ENCODE measurements at regions not wholly inside any gene's neighbourhood (a gene's known extent, or its start where the extent isn't known, plus 50 kb on each side); places are given as distances from the start of the nearest gene placed in this dataset.

GRCh38 chr5:107218457-107219193, 452.1 kb downstream of the EFNA5 start:
- no peak for DNase-seq (ENCODE audit: low read depth, low spot score)
- POLR2A ChIA-PET, result no interaction called here
- no peak overlapping the region for H3K27ac ChIP-seq (ENCODE audit: low read depth, low read length)

GRCh38 chr5:107217721-107218130, 453.0 kb downstream of the EFNA5 start:
- ChIA-PET POLR2A (no interaction called here), CTCF (no interaction called here)
- Histone ChIP-seq H3K27ac (ENCODE audit: low read depth, low read length) (no peak overlapping the region), H3K27me3 (ENCODE audit: control insufficient read depth, insufficient read depth, low read length) (no peaks in the 10 kb centered on the region), H3K4me3 (ENCODE audit: low read depth, low read length) (no peak overlapping the region), H3K9me3 (ENCODE audit: control insufficient read depth, insufficient read depth, low read length) (no peaks in the 10 kb centered on the region)
- TF ChIP-seq, protein P1, sequence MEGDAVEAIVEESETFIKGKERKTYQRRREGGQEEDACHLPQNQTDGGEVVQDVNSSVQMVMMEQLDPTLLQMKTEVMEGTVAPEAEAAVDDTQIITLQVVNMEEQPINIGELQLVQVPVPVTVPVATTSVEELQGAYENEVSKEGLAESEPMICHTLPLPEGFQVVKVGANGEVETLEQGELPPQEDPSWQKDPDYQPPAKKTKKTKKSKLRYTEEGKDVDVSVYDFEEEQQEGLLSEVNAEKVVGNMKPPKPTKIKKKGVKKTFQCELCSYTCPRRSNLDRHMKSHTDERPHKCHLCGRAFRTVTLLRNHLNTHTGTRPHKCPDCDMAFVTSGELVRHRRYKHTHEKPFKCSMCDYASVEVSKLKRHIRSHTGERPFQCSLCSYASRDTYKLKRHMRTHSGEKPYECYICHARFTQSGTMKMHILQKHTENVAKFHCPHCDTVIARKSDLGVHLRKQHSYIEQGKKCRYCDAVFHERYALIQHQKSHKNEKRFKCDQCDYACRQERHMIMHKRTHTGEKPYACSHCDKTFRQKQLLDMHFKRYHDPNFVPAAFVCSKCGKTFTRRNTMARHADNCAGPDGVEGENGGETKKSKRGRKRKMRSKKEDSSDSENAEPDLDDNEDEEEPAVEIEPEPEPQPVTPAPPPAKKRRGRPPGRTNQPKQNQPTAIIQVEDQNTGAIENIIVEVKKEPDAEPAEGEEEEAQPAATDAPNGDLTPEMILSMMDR (IDR thresholded peaks at IDR 0.05; ENCODE audit: low read depth, low read length), result no peak
- no peak for DNase-seq (ENCODE audit: low read depth, low spot score)

More at GRCh38 chr5:107218457-107219193, 452.1 kb downstream of the EFNA5 start:
- Histone ChIP-seq H3K27me3 (ENCODE audit: control insufficient read depth, insufficient read depth, low read length) (no peaks in the 10 kb centered on the region), H3K4me3 (ENCODE audit: low read depth, low read length) (no peak overlapping the region), H3K9me3 (ENCODE audit: control insufficient read depth, insufficient read depth, low read length) (no peaks in the 10 kb centered on the region)
- TF ChIP-seq, protein P1 (IDR thresholded peaks at IDR 0.05; ENCODE audit: low read depth, low read length), result no peak
- CTCF ChIA-PET, result no interaction called here

- DNase-seq (ENCODE audit: low read depth, low spot score), result no peak
- H3K4me3 ChIP-seq (ENCODE audit: low read depth, low read length), result no peak overlapping the region
- TF ChIP-seq, protein P1 (IDR thresholded peaks at IDR 0.05; ENCODE audit: low read depth, low read length), result no peak
- H3K27me3 ChIP-seq (ENCODE audit: control insufficient read depth, insufficient read depth, low read length), result no peaks in the 10 kb centered on the region
- POLR2A ChIA-PET, result no interaction called here
- H3K9me3 ChIP-seq (ENCODE audit: control insufficient read depth, insufficient read depth, low read length), result no peaks in the 10 kb centered on the region
- no peak overlapping the region for H3K27ac ChIP-seq (ENCODE audit: low read depth, low read length)
- CTCF ChIA-PET, result no interaction called here
These were observed 454.1 kb downstream of the EFNA5 start for GRCh38 chr5:107216587-107216986.

DNA sequence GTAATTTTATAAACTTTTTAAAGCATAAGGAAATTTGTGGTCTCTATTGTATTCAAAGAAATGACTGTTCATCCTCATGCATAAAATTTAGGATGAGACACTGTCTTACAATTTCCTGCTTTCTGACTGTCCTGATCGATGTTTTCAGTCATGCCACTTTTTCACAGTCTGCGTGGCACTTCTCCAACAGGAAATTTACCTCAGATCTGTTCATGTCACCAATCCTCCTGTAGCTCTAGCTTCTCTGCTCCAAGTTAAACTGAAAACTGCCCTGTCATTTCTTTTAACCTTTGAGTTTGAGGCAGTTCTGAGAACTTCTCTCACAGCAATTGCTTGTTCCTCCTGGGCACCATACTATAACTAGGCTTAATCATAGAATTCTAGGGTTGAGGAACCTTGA, 455.1 kb downstream of the EFNA5 start:
- ChIA-PET CTCF (interaction anchor here (0.6 kb wide), 1 partner anchor 551 kb away, joined by 3 read pairs; no protein-coding TSS in a partner anchor), POLR2A (no interaction called here)
- H3K9me3 ChIP-seq (ENCODE audit: control insufficient read depth, insufficient read depth, low read length), result no peaks in the 10 kb centered on the region
- H3K4me3 ChIP-seq (ENCODE audit: low read depth, low read length), result no peak overlapping the region
- H3K27ac ChIP-seq (ENCODE audit: low read depth, low read length), result no peak overlapping the region
- TF ChIP-seq, protein P1 (IDR thresholded peaks at IDR 0.05; ENCODE audit: low read depth, low read length), result no peak
- no peaks in the 10 kb centered on the region for H3K27me3 ChIP-seq (ENCODE audit: control insufficient read depth, insufficient read depth, low read length)
- DNase-seq (ENCODE audit: low read depth, low spot score), result no peak

DNA sequence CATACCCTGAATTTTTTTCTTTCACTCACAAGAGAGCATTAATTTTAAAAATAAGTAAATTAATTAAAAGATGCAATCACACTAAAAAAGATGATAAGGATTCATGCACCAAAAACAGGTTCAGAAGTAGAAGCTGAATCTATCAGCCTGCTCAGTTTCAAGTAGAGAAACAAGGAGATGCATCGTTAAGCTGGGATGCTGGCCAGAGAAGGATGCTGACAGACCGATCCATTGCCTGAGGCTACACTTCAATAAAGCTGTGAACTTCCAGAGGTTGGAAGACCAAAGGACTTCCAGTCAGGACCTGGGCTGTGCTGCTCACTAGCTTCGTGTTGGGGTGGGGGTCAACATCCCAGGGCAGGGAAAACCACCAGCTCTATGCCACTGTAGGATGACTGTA, 457.7 kb downstream of the EFNA5 start:
- ChIA-PET CTCF (interaction anchor here (0.5 kb wide), 1 partner anchor 988 kb away, joined by 5 read pairs; no protein-coding TSS in a partner anchor), POLR2A (no interaction called here)
- no peaks in the 10 kb centered on the region for H3K27me3 ChIP-seq (ENCODE audit: control insufficient read depth, insufficient read depth, low read length)
- no peak overlapping the region for H3K27ac ChIP-seq (ENCODE audit: low read depth, low read length)
- no peaks in the 10 kb centered on the region for H3K9me3 ChIP-seq (ENCODE audit: control insufficient read depth, insufficient read depth, low read length)
- no peak overlapping the region for H3K4me3 ChIP-seq (ENCODE audit: low read depth, low read length)
- DNase-seq (ENCODE audit: low read depth, low spot score), result no peak
- TF ChIP-seq, protein P1 (IDR thresholded peaks at IDR 0.05; ENCODE audit: low read depth, low read length), result no peak
